ENCODE measurements at regions not wholly inside any gene's neighbourhood (a gene's known extent, or its start where the extent isn't known, plus 50 kb on each side); places are given as distances from the start of the nearest gene placed in this dataset.

- TF ChIP-seq CTCF (IDR thresholded peaks at IDR 0.05; ENCODE audit: low read depth, low read length, missing control alignments): no peak
- H3K4me3 ChIP-seq (replicated peaks; ENCODE audit: low read depth, low read length): no peak overlapping the region
- DNase-seq (ENCODE audit: extremely low read depth, low read depth): no peak
These were observed 226.5 kb downstream of the C12orf50 start for GRCh38 chr12:87802721-87803011.

- DNase-seq (ENCODE audit: extremely low read depth, low read depth): no peak
- no peak for TF ChIP-seq CTCF (IDR thresholded peaks at IDR 0.05; ENCODE audit: low read depth, low read length, missing control alignments)
- H3K4me3 ChIP-seq (replicated peaks; ENCODE audit: low read depth, low read length): no peak overlapping the region
These were observed 227.1 kb downstream of the C12orf50 start for GRCh38 chr12:87801860-87802720.

GRCh38 chr12:87796961-87797516 lies 232.2 kb downstream of the C12orf50 start:
- TF ChIP-seq CTCF (IDR thresholded peaks at IDR 0.05; ENCODE audit: low read depth, low read length, missing control alignments): no peak

GRCh38 chr12:87795555-87795954 lies 233.6 kb downstream of the C12orf50 start:
- no peak for DNase-seq (ENCODE audit: extremely low read depth, low read depth)
- TF ChIP-seq CTCF (IDR thresholded peaks at IDR 0.05; ENCODE audit: low read depth, low read length, missing control alignments): no peak
- no peak overlapping the region for H3K4me3 ChIP-seq (replicated peaks; ENCODE audit: low read depth, low read length)

More at GRCh38 chr12:87796961-87797516, 232.2 kb downstream of the C12orf50 start:
- no peak for DNase-seq (ENCODE audit: extremely low read depth, low read depth)
- H3K4me3 ChIP-seq (replicated peaks; ENCODE audit: low read depth, low read length): no peak overlapping the region

- TF ChIP-seq CTCF (IDR thresholded peaks at IDR 0.05; ENCODE audit: low read depth, low read length, missing control alignments): no peak
- DNase-seq (ENCODE audit: extremely low read depth, low read depth): no peak
- H3K4me3 ChIP-seq (replicated peaks; ENCODE audit: low read depth, low read length): no peak overlapping the region
These were observed 234.3 kb downstream of the C12orf50 start for GRCh38 chr12:87794854-87795253.

GRCh38 chr12:87793131-87793530 lies 236.1 kb downstream of the C12orf50 start:
- no peak for DNase-seq (ENCODE audit: extremely low read depth, low read depth)
- H3K4me3 ChIP-seq (replicated peaks; ENCODE audit: low read depth, low read length): no peak overlapping the region
- no peak for TF ChIP-seq CTCF (IDR thresholded peaks at IDR 0.05; ENCODE audit: low read depth, low read length, missing control alignments)

Data from HFF-Myc (cell line).